GM19025 (cell line): ENCODE measurements at regions not wholly inside any gene's neighbourhood (a gene's known extent, or its start where the extent isn't known, plus 50 kb on each side); places are given as distances from the start of the nearest gene placed in this dataset.
"Not testable (repeated sequence)": the region's sequence is repeated elsewhere in the genome, so short reads cannot be mapped to it uniquely, and the experiment has no call there.

Experiments
- ATAC-seq: cut with Tn5 transposase; IDR thresholded peaks from one replicate; pipeline ENCODE4 v1.9.1; 2021; ENCODE audit warnings: mild to moderate bottlenecking, low read depth, moderate library complexity; ENCODE audit not compliant: unreplicated experiment

DNA sequence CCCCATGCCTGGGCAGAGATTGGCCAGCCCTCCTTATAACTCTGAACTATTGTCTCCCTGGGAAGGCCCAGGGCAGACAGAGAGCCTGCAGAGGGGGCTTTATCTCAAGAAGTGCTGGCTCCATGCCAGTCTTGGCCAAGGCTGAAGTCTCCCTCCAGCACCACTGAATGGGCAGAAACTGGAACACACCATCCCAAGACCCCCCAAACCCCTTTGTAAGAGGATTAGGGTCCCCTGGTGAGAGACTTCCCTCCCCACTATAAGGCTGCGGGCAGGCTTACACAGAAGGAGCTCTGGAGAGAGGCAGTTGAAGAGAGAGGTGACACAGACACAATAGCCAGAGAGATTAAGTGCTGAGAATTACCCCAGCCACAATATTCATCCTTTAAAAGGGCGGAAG lies 97.2 kb downstream of the NAV1 start:
- ATAC-seq: no peak

- no peak for ATAC-seq
These were observed 97.6 kb downstream of the NAV1 start for GRCh38 chr1:201636510-201636971.

DNA sequence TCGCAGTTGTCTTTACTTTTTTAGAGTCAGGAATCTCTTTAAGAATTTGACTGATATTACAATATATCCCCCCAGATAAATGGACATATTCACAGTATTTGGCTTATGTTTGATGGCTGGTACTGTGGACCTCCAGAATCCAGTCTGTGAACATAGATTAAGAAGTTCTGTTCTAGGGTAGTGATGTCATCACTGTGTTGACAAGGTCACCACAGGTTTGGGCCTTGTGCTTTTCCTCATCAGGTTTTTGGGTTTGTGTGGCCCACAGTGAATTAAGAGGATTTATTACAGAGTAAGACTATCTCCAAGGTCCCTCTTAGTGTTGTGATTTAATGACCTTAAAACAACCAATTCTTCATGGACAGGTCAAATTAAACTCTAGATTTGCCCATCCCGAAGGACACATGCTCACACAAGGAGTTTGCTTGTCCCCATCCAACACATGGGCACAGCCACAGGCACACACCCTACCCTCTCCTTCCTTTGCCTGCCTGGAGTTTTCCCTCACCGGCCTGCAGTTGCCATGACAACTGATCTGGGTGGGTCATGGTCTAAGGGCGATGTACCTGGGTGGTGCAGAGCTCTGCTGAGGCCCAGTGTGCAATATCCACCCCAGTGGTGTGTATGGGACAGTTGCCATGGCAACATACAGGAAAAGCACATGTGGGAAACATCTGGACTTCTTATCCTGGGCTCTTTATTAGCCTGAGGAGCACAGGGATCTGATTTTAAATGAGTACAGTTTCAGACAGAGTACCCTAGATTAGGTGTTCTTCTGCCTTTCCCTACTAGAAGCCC lies 98.6 kb downstream of the NAV1 start:
- ATAC-seq: no peak

DNA sequence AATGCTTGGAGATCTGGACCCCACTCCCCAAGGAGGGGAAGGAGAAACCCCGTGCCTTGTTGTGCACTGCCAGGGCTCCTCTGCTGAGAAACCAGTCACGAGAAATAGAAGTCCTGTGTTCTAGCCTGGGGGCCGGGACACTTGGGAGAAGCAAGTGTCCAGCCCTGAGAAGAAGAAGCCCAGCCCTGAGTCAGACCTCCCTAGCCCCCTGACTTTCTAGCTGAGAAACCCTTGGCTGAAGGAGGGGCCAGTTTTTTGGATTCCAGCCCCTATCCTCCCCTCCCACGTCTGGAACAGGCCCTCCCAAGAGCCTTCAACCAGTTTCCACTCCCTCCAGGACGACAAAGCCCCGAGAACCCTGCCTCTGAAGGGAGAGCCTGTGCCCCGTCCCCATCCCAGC lies 100.5 kb downstream of the NAV1 start:
- no peak for ATAC-seq

- no peak for ATAC-seq
These were observed 100.9 kb downstream of the NAV1 start for GRCh38 chr1:201639826-201640225.

GRCh38 chr1:201640624-201641023 lies 101.7 kb downstream of the NAV1 start:
- ATAC-seq: no peak

DNA sequence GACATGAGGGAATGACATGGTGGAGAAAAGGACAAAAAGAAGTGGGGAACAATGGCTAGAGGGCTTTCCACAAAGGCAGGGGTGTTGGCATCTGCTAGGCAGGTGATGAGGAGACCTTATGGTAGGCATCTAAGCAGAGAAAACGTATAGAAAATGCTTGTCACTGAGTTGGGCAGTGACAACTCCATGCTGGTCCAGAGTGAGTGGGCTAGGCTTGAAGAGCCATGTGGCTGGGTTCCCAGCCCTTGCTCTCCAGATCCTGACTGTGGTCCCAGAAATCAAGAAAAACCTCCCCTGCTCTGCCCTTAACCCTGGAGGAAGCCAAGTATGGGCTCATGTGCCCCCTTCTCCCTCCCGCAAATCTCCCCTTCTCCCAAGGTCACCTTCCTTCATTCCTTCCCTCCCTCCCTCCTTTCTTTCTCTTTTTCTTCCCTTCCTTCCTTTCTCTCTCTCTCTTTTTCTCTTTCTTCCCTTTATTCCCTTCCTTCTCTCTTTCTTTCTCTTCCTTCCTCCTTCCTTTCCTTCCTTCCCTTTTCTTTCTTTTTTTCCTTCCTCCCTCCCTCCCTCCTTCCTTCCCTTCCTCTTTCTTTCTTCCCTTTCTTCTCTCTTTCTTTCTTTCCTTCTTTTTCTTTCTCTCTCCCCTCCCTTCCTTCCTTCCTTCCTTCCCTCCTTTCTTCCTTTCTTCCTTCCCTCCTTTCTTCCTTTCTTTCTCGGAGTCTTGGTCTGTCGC lies 102.8 kb downstream of the NAV1 start:
- ATAC-seq: no peak

GRCh38 chr1:201643835-201644104 lies 104.8 kb downstream of the NAV1 start:
- ATAC-seq: no peak

DNA sequence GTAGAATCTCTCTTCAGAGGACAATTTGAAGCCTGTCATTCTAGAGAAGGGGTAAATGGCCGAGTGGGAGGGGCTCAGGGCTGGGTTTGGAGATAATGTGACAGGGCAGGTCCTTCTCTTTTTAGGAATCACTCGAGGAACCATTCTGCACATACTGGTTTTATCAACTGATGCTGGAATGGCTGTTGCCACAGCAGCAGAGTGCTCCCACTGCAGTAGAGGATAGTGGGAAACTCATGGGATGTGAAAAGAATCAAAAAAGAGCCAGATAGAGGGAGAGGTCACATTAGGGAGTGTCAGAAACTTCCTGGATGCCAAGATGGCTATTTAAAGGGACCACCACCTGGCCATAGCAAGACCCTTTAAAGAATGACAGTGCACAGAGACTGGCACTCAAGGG lies 105.3 kb downstream of the NAV1 start:
- no peak for ATAC-seq

GRCh38 chr1:201645000-201645399 lies 106.1 kb downstream of the NAV1 start:
- ATAC-seq: not testable (repeated sequence)

- no peak for ATAC-seq
These were observed 107.0 kb downstream of the NAV1 start for GRCh38 chr1:201645956-201646355.

- no peak for ATAC-seq
These were observed 107.6 kb downstream of the NAV1 start for GRCh38 chr1:201646411-201647022.

GRCh38 chr1:201647094-201647493 lies 108.2 kb downstream of the NAV1 start:
- no peak for ATAC-seq

DNA sequence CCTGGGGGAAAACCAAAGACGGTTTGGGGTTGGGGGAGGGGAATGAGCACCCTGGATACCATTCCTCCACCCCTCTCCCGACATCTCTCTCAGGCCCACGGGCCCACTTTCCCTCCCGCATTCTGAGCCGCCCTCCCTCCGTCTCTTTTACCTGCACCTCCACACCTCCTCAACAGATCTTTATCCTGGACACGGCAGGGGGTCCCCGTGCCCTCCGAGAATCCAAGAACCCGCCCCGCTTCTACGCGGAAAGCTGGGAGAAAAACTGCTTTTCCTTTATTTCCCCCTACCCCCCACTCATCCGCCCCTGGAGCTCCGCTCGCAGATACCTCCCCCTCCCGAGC lies 108.8 kb downstream of the NAV1 start:
- ATAC-seq: no peak

- ATAC-seq: no peak
These were observed 109.4 kb downstream of the NAV1 start for GRCh38 chr1:201648066-201648906.

DNA sequence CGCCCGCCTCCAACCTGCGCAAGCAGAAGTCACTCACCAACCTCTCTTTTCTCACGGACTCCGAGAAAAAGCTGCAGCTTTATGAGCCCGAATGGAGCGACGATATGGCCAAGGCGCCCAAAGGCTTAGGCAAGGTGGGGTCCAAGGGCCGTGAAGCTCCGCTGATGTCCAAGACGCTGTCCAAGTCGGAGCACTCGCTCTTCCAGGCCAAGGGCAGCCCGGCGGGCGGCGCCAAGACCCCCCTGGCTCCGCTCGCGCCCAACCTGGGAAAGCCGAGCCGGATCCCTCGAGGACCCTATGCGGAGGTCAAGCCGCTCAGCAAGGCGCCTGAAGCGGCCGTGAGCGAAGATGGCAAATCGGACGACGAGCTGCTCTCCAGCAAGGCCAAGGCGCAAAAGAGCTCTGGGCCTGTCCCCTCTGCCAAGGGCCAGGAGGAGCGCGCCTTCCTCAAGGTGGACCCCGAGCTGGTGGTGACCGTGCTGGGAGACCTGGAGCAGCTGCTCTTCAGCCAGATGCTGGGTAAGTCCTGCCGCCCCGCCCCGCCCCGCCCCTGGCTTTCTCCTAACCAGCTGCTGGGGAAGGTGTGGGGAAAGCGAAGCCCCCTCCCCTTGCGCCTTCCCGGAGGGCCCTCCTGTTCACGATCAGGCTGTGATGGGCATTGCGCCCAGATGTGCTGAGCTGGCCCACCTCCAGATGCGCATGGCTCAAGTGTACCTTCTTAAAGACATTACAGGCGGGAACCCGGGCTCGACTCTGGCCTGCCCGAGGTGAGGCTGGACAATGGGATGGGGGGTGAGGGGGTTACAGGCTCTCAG lies 110.2 kb downstream of the NAV1 start:
- no peak for ATAC-seq

DNA sequence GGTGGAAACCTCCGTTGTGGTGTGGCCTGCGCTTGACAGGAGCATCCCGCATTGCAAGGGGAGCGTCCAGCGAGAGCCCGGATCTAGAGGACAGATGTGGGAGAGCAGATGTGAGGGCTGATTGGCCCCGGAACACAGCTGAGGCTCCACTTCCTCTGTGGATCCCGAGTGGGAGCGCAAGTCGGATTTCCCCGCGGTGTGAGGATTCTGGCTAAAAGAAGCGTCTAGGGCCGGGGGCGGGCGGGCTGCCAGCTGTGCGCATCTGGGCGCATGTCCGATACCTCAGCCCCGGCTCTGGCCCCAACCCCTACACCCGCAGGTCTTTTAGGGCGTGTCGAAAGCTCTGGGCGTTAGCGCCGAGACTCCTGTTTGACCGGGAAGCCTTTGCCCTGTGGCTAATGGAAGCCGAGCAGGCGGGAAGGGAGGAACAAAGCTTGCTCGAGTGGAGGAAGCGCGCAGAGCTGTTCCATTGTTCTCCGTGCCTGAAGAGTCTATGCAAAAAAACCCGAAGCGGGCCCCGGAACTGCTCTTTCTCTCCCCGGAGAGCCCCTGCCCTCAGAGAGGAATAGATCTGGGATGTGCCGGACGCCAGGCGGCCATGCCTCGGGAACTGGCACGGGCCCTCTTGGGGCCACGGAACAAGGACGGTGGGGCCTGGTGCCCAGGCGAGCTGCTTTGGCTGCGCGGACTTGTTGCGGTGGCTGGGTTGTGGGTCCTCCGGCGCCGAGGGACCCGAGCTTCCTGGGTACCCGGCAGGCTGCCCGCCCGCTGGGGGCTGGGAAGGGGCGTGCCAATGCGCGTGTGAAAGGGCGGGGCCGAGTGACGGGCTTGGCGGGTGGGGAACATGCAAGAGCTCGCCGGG lies 111.1 kb downstream of the NAV1 start:
- ATAC-seq: no peak

GRCh38 chr1:201650623-201650933 lies 111.7 kb downstream of the NAV1 start:
- no peak for ATAC-seq

DNA sequence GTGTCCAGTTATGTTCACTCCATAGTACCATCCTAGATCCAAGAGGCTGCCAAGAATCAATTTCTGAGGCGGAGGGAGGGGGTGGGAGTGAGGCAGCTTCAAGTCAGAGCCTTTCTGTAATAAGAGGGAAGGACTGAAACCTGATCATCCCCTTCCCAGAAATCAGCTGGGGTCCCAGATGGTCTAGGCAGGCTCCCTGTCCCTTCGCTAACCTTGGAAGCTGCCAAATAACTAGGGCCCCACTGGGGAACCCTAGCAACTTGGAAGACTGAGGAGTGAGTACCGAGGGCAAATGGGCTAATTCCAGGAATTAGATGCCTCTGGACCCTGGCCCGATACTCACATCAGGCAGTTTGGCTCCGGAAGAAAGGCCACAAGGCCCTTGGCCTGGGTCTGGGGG lies 113.3 kb downstream of the NAV1 start:
- ATAC-seq: no peak
